HUES64 (cell line): ENCODE measurements at regions not wholly inside any gene's neighbourhood (a gene's known extent, or its start where the extent isn't known, plus 50 kb on each side); places are given as distances from the start of the nearest gene placed in this dataset.

Experiments
- H3K27ac ChIP-seq: 2 replicates; pipeline ENCODE4 v1.7.0; 2013; ENCODE audit warnings: low read depth, low read length, inconsistent platforms
- H3K27me3 ChIP-seq: 2 replicates; pipeline ENCODE4 v1.6.1; 2013; ENCODE audit warnings: mild to moderate bottlenecking, low read length; ENCODE audit not compliant: insufficient read depth
- H3K36me3 ChIP-seq: 2 replicates; pipeline ENCODE4 v1.6.1; 2013; ENCODE audit warnings: mild to moderate bottlenecking, low read length; ENCODE audit not compliant: insufficient read depth
- H3K4me1 ChIP-seq: 2 replicates; pipeline ENCODE4 v1.6.1; 2013; ENCODE audit warnings: mild to moderate bottlenecking, low read length, moderate library complexity; ENCODE audit not compliant: insufficient read depth
- H3K4me3 ChIP-seq: 2 replicates; pipeline ENCODE4 v1.5.1; 2013; ENCODE audit warnings: mild to moderate bottlenecking, low read length, moderate library complexity
- H3K9ac ChIP-seq: 2 replicates; pipeline ENCODE4 v1.6.1; 2013; ENCODE audit warnings: mild to moderate bottlenecking, low read depth, low read length
- H3K9me3 ChIP-seq: 2 replicates; pipeline ENCODE4 v1.6.1; 2013; ENCODE audit warnings: low read depth, low read length; ENCODE audit not compliant: insufficient read depth
- WGBS: fragments of 150-250, 120-280 bp; methylation state at CpG from one replicate; pipeline ENCODE4 v1.1.7; 2013; ENCODE audit warnings: missing lambda C conversion rate; 5-methylcytosine and 5-hydroxymethylcytosine counted together

- H3K4me3 ChIP-seq: no peak overlapping the region
- H3K4me1 ChIP-seq: peaks cover 15% of the 10 kb centered on the region; the same call in 1 of the 2 replicates
- no peaks in the 10 kb centered on the region for H3K27me3 ChIP-seq
- H3K27ac ChIP-seq: no peak overlapping the region
- no peak overlapping the region for H3K9ac ChIP-seq
- 97% methylated on average over 1 of the region's 1 CpG for WGBS
- H3K9me3 ChIP-seq: no peaks in the 10 kb centered on the region
- no peaks in the 10 kb centered on the region for H3K36me3 ChIP-seq
Measured at GRCh38 chr14:32014057-32014456, 63.0 kb upstream of the ARHGAP5 start.

GRCh38 chr14:32014498-32014897 is 62.6 kb upstream of the ARHGAP5 start:
- 74% methylated on average over 4 of the region's 4 CpGs for WGBS
- H3K27me3 ChIP-seq: no peaks in the 10 kb centered on the region
- no peak overlapping the region for H3K9ac ChIP-seq
- peaks cover 15% of the 10 kb centered on the region; the same call in 1 of the 2 replicates for H3K4me1 ChIP-seq
- H3K36me3 ChIP-seq: no peaks in the 10 kb centered on the region
- H3K4me3 ChIP-seq: no peak overlapping the region
- H3K27ac ChIP-seq: no peak overlapping the region
- no peaks in the 10 kb centered on the region for H3K9me3 ChIP-seq

- Histone ChIP-seq H3K4me1 (peaks cover 12% of the 10 kb centered on the region; the same call in 1 of the 2 replicates), H3K9ac (no peak overlapping the region), H3K36me3 (no peaks in the 10 kb centered on the region), H3K27ac (no peak overlapping the region), H3K4me3 (no peak overlapping the region), H3K9me3 (no peaks in the 10 kb centered on the region), H3K27me3 (no peaks in the 10 kb centered on the region)
- WGBS: 94% methylated on average over 4 of the region's 4 CpGs
Measured at GRCh38 chr14:32015166-32015565, 61.9 kb upstream of the ARHGAP5 start.

- no peaks in the 10 kb centered on the region for H3K27me3 ChIP-seq
- peaks cover 12% of the 10 kb centered on the region; the same call in 1 of the 2 replicates for H3K9me3 ChIP-seq
- no peak overlapping the region for H3K4me3 ChIP-seq
Measured at GRCh38 chr14:32017587-32017986, 59.5 kb upstream of the ARHGAP5 start.

GRCh38 chr14:32018391-32019092 is 58.6 kb upstream of the ARHGAP5 start:
- H3K36me3 ChIP-seq: no peaks in the 10 kb centered on the region
- no peak overlapping the region for H3K9ac ChIP-seq
- H3K27ac ChIP-seq: no peak overlapping the region
- no peaks in the 10 kb centered on the region for H3K27me3 ChIP-seq
- H3K9me3 ChIP-seq: peaks cover 12% of the 10 kb centered on the region; the same call in 1 of the 2 replicates
- no peak overlapping the region for H3K4me3 ChIP-seq
- peaks cover 12% of the 10 kb centered on the region; the same call in 1 of the 2 replicates for H3K4me1 ChIP-seq
- 67% methylated on average over 3 of the region's 3 CpGs for WGBS

More at GRCh38 chr14:32017587-32017986, 59.5 kb upstream of the ARHGAP5 start:
- Histone ChIP-seq H3K4me1 (peaks cover 12% of the 10 kb centered on the region; the same call in 1 of the 2 replicates), H3K27ac (no peak overlapping the region), H3K36me3 (no peaks in the 10 kb centered on the region), H3K9ac (no peak overlapping the region)

GRCh38 chr14:32019276-32019675 is 57.8 kb upstream of the ARHGAP5 start:
- Histone ChIP-seq H3K9ac (no peak overlapping the region), H3K36me3 (no peaks in the 10 kb centered on the region), H3K27ac (no peak overlapping the region), H3K27me3 (no peaks in the 10 kb centered on the region), H3K4me1 (peaks cover 10% of the 10 kb centered on the region; the same call in 1 of the 2 replicates), H3K4me3 (no peak overlapping the region), H3K9me3 (peaks cover 12% of the 10 kb centered on the region; the same call in 1 of the 2 replicates)
- WGBS: 84% methylated on average over 7 of the region's 7 CpGs

- peaks cover 8% of the 10 kb centered on the region; the same call in 1 of the 2 replicates for H3K4me1 ChIP-seq
- 94% methylated on average over 4 of the region's 4 CpGs for WGBS
Measured at GRCh38 chr14:32020882-32021281, 56.2 kb upstream of the ARHGAP5 start.

GRCh38 chr14:32021341-32021740 is 55.8 kb upstream of the ARHGAP5 start:
- Histone ChIP-seq H3K27me3 (no peaks in the 10 kb centered on the region), H3K36me3 (no peaks in the 10 kb centered on the region), H3K9ac (no peak overlapping the region), H3K4me3 (no peak overlapping the region), H3K27ac (peak overlapping the region; percentile 55; the same call in 1 of the 2 replicates), H3K4me1 (peaks cover 8% of the 10 kb centered on the region; the same call in 1 of the 2 replicates), H3K9me3 (peaks cover 12% of the 10 kb centered on the region; the same call in 1 of the 2 replicates)
- 92% methylated on average over 3 of the region's 3 CpGs for WGBS

More at GRCh38 chr14:32020882-32021281, 56.2 kb upstream of the ARHGAP5 start:
- H3K9ac ChIP-seq: no peak overlapping the region
- no peak overlapping the region for H3K4me3 ChIP-seq
- H3K36me3 ChIP-seq: no peaks in the 10 kb centered on the region
- H3K27me3 ChIP-seq: no peaks in the 10 kb centered on the region
- H3K9me3 ChIP-seq: peaks cover 12% of the 10 kb centered on the region; the same call in 1 of the 2 replicates
- H3K27ac ChIP-seq: no peak overlapping the region

GRCh38 chr14:32022525-32022924 is 54.6 kb upstream of the ARHGAP5 start:
- Histone ChIP-seq H3K4me1 (peaks cover 8% of the 10 kb centered on the region; the same call in 1 of the 2 replicates), H3K27me3 (no peaks in the 10 kb centered on the region), H3K9me3 (peaks cover 12% of the 10 kb centered on the region; the same call in 1 of the 2 replicates), H3K27ac (no peak overlapping the region), H3K4me3 (no peak overlapping the region), H3K36me3 (no peaks in the 10 kb centered on the region), H3K9ac (no peak overlapping the region)
- WGBS: 93% methylated on average over 4 of the region's 4 CpGs

GRCh38 chr14:32022938-32023466 is 54.1 kb upstream of the ARHGAP5 start:
- Histone ChIP-seq H3K27me3 (no peaks in the 10 kb centered on the region), H3K9me3 (peaks cover 12% of the 10 kb centered on the region; the same call in 1 of the 2 replicates), H3K4me3 (no peak overlapping the region), H3K9ac (no peak overlapping the region), H3K27ac (no peak overlapping the region), H3K36me3 (no peaks in the 10 kb centered on the region), H3K4me1 (peaks cover 8% of the 10 kb centered on the region; the same call in 1 of the 2 replicates)
- WGBS: 91% methylated on average over 3 of the region's 3 CpGs

- H3K9ac ChIP-seq: no peak overlapping the region
- H3K27me3 ChIP-seq: no peaks in the 10 kb centered on the region
- H3K36me3 ChIP-seq: no peaks in the 10 kb centered on the region
- WGBS: 88% methylated on average over 2 of the region's 3 CpGs
- H3K27ac ChIP-seq: no peak overlapping the region
- peaks cover 4% of the 10 kb centered on the region; the same call in 1 of the 2 replicates for H3K4me1 ChIP-seq
- no peak overlapping the region for H3K4me3 ChIP-seq
- H3K9me3 ChIP-seq: peaks cover 12% of the 10 kb centered on the region; the same call in 1 of the 2 replicates
Measured at GRCh38 chr14:32023540-32023939, 53.6 kb upstream of the ARHGAP5 start.
